NCI-H2227 (cell line): ENCODE measurements at regions not wholly inside any gene's neighbourhood (a gene's known extent, or its start where the extent isn't known, plus 50 kb on each side); places are given as distances from the start of the nearest gene placed in this dataset.

Source experiments
- DNase-seq: peaks from one replicate; lab custom pipeline; 2025; ENCODE audit not compliant: unreplicated experiment; lab: John Stamatoyannopoulos, UW

DNA sequence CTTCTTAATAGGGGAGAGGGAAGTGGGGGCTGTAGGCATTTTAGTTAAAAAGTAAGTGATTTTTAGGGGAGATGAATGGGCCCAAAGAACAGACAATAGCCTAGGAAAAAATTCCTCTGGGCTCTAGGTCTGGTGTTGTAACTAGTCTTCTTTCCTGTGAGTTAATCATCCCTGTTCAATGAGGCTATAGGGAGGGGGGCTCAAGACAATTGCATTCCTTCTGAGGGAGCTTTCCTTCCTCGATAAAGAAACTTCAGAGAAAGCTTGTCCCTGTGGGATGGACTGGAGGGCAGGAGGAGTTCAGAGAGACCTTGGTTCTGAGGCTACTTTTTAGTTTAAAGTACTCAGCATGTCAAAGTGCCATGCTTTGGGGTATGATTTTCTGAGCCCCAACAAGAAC, 127.2 kb downstream of the BBS10 start:
- DNase-seq: no peak

DNA sequence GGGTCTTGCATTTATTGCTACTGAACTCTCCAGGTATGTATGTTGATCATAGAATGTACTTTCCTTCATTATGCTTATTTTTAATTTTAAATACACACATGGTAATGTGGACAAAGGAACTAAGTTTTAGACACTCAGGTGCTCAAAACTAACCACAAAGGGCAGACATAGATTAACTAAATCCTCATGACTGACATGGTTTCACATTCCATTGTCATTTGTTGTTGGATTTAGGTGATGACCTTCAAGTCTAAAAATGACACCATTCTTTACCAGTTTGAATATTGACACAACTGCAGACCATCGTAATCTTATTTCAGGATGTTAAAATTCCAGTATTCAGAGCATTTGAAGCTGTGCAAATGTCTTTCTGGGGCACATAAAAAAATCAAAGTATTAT, 128.4 kb downstream of the BBS10 start:
- no peak for DNase-seq

DNA sequence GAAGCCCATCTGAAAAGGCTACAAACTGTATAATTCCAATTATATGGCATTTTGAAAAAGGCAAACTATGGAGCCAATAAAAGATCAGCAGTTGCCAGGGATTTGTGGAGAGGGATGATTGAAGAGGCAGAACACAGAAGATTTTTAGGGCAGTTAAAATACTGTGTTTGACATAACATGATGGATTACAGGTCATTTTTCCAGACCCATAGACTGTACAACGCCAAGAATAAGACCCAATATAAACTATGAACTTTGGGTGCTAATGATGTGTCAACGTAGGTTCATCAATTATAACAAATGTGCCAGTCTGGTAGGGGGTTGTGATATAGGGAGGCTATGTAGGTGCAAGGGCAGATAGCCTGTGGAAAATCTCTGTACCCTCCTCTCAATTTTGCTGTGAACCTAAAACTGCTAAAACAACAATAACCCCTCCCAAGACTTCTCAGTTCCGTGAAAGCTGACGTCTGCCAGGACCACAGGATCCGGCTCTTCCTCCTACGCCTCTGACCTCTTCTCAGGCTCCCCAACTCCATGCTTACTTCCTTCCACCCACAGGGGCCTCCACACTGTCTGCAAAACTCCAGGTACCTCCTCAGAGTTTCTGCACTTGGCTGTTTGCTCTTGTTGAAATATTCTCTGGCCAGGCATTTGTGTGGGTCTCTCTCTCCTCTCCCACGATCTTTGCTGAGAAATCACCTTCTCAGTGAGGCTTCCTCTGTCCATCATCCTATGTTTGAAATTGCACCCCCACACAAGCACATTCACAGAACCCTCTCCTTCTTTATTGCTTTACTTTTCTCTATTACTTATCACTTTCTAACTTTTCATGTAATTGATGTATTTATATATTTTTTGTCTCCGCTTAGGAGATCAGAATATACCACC, 131.4 kb downstream of the BBS10 start:
- no peak for DNase-seq

DNA sequence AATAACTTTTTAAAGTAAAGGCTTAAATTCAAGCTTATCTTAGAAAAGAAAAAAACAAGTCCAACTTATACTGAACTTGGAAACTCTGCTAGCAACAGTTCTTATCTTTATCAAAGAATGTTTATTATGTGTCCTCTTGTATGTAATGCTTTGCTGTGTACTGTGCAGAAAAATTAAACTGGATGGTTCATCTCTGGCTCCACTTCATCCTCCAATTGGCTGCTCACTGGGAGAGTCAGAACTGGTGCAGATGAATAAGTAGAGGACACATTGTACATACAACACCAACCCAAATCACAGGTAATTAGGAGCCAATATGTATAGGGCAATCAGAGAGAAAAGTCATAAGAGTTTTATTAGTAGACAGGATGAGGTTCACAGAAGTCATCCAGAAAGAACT, 123.6 kb upstream of the NAP1L1 start:
- DNase-seq: no peak

DNA sequence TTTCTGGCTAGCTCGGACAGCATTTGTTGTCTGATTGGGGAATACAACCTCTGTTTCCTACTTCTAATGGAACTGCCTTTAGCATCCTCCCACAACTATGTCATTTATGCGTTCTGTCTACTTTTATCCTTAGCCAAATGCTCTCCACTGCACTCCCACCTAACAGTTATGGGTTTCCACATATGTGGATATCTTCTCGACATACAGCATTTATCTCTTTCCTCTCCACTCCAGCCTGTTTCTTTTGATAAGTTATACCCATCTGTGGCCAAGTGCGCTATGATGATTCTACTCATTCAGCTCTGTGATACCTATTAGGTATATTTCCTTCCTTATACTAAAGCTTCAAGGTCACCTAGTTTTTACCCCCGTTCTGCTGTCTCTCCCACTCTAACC, 122.2 kb upstream of the NAP1L1 start:
- DNase-seq: no peak

DNA sequence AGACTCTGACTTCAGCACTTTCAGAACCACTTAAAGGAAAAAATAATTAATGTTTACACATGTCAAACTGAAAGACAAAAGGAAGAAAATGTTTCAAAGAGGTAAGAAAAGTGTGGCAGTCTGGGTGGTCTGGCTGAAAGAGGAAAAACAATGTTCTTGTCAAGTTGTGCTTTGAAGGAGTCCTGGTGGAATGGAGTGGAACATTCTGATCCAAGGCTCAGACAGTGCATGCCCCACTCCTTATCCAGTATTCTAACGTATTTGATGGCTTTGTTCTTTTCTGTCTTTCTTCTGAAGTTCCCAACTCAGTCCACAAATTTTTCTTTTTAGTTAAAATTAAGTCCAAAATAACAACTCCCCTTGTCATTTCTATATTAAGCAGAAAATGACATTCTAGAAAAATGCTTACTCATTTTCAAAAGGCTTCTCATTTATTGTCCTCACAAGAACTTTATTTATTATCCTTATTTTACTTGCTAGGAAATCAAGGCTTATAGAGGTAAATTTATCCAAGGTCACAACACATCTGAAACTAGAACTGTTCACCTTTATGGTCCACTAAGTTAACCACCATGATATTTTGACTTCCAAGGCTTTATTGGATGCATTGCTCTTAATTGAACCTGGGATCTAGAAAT, 121.7 kb upstream of the NAP1L1 start:
- DNase-seq: no peak

DNA sequence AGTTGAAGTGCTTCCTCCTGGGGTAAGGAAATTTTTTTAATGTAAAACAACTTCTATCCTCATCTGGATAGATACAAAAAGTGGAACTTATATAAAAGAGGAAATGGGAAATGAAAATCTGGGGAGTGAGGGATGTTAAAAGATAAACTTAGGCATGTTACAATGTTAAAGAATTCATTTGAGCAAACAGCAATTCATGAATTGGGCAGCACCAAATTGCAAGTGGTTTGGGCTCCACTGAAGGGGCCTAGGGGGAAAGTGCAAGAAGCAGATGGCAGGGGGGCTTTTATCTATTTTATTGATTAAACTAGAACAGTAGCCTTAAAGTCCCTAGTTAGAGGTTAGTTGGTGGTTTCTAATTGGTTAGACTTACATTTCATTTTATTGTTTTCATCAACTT, 118.1 kb upstream of the NAP1L1 start:
- DNase-seq: no peak

DNA sequence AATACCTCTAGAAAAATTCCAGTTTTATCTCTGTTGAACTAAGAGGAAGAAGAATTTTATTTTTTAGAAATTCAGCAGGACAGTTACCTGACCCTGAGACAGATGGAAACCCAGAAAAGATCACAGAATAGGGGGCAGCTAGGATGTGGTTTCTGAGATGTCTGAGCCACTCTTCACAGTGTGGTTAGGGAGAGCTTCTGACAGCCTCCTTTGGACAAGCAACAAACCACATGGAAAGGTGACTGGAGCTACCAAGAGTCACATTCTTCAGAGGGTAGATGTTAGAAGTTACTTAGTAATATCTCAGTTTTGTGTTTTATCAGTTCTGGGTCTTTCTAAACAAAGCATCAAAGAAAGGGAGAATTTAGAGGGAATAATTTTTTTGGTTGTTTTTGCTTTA, 117.3 kb upstream of the NAP1L1 start:
- no peak for DNase-seq

DNA sequence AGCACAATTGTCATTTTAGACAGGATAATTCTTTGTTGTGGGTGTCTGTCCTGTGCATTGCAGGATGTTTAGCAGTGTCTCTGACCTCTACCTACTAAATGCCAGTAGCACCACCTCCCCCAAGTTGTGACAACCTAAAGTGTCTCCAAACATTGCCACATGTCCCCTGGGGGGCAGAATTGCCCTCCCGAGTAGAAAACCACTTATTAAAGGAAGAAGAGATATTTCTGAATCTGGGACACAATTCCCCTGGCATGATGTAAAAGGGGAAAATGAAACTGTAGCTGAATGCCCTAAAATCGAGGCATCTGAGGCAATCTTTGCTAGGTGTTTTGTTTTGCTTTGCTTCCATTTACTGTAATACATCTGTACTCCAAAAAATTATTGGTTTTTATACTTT, 116.8 kb upstream of the NAP1L1 start:
- no peak for DNase-seq

DNA sequence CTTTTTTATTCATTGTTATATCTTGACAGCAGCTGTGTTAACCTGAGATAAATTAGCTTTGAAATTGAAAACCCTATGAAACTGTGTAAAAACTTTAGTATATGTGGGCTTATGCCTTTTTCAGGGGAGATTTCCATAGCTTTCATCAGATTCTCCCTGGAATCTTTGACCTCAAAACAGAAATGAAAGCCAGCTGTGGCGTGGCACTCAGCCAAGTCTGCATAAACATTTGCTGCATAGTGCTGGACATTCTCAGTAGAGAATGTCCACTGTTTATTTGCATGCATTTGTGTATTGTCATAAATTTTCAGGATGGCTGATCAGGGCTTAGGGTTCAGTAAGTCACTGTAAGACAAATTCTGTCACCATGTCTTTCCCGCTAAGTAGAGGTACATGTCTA, 115.3 kb upstream of the NAP1L1 start:
- DNase-seq: no peak

DNA sequence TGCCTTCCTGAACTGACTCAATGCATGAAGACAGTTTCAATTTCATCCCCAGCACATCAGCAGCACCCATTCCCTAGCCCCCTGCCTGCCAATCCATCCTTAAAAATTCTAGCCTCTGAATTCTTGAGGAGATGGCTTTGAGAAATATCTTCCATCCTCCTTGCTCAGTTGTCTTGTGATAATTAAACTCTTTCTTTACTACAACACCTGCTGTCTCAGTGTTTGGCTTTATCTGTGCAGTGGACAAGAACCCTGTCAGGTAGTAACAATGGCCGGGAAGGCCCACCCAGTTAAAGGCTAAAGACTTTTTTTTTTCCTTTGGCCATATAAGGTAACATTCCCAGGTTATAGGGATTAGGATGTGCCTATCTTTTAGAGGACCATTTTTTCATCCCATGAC, 114.4 kb upstream of the NAP1L1 start:
- DNase-seq: no peak

DNA sequence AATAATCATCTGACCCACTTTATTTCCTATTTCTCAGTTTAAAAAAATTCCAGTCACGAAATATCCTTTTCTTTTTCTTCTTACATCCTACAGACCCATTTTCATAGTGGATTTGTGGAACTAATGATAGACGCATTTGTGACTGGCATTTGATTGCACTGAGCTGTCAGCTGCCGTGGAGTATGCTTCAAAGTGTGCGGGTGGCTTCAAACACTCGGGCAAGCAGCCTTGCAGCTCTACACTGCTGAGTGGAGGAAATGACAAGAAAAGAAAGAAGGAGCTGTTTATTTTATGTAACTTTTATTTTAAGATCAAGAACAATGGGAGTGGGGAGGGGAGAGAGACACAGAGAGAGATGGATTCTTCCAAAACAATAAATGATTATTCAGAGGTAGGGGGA, 112.8 kb upstream of the NAP1L1 start:
- no peak for DNase-seq

DNA sequence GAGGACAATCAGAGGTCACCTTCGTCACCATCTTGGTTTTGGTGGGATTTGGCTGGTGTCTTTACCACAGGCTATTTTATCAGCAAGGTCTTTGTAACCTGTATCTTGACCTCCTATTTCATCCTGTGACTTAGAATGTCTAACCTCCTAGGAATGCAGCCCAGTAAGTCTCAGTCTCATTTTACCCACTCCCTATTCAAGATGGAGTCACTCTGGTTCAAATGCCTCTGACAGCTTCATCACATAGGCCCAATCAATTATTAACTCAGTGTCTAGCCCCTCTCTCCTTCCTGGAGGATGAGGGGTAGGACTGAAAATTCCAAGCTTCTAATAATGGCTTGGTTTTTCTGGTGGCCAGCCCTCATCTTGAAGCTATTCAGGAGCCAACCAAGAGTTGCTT, 111.4 kb upstream of the NAP1L1 start:
- no peak for DNase-seq

DNA sequence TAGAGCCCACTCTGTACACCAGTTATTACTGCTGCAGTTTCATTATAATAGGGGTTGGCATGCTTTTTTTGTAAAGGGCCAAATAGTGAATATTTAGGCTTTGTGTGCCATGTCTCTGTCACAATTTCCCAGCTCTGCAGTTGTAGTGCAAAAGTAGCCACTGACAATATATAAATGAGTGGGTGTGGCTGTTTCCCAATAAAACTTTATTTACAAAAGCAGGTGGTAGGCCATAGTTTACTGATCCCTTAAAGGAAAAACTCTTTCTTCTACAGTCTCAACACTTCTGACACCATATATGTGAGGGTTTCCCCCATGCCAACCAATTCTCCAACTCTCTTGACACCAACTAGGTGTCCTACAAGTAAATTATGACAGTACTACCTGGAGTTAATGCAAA, 110.2 kb upstream of the NAP1L1 start:
- DNase-seq: no peak

DNA sequence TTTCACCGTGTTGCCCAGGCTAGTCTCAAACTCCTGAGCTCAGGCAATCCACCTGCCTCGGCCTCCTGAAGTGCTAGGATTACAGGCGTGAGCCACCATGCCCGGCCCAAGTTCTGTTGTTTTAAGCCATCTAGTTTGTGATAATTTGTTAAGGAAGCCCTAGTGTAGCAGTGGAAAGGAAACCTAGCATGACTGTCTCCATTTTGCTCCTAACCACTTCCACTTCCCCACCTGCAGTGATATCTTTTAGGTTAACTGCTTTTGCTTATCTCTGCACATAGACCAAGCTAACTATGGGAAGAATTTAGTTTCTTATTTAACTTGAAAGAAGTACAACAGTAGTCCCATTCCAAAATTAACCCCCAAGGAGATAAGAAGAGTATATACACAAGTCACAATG, 109.5 kb upstream of the NAP1L1 start:
- DNase-seq: no peak

DNA sequence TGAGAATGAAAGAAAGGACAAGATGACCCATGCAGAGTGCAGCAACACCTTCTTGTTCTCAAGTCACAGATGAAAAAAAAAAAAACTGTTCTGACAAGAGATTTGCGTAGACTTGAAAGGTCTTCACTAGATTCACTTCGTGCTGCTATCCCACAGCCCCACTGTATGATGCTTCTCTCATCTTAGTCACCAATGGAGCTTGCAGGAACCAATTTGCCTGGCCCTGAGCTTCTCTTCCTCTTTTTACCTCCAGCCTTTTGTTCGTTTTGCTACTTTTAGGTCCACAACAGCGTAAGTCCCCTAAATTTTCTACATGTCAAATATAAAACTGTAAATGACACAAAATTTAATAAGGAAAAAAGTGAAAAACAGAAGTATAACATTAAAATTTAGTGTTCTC, 107.9 kb upstream of the NAP1L1 start:
- no peak for DNase-seq

DNA sequence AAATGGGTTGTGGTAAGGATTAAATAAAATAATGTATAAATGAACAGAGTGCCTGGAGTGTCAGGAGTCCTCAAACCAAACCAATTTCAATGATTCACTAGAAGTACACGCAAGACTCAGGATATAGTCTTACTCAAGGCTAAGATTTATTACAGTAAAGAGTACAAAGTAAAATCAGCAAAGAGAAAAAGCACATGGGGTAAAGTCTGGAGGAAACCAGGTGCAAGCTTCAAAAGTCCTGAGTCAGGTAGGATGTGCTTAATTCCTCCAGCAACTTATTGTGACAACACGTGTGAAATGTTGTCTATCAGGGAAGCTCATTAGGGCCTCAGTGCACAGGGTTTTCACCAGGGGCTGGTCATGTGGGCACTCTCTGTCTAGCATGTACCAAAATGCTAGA, 105.8 kb upstream of the NAP1L1 start:
- no peak for DNase-seq

DNA sequence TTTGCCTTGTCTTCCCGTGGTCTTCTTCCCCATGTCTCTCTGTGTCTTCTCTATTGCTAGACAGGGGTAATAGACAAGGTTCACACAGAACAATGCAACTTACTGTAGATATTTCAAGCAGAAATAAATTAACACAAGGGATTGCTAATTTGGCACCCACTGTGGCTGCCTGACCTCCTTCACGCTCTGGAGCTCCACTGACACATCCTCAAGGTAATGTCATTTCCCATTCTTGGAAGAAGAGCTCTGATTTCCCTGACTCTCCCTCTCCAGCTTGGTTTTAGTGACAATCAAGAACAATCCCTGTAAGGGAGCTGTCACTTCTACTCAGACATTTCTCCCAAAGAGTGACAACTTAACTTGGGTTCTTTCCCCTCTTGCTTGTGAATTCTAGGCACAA, 105.4 kb upstream of the NAP1L1 start:
- no peak for DNase-seq

DNA sequence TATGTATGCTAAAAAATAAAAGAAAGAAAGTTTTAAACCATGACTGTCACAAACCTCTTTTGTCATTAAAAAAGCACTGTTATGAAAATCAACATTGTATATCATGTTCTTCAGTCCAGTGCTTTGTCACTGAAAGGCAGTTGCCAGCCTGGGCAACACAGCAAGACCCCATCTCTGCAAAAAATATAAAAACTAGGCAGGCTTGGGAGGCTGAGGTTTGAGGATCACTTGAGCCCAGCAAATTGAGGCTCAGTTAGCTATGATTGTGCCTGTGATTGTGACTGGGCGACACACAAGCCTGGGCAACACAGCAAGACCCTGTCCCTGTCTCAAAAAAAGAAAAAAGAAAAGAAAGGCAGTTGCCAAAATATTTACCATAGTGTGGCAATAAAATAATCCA, 102.7 kb upstream of the NAP1L1 start:
- DNase-seq: no peak

DNA sequence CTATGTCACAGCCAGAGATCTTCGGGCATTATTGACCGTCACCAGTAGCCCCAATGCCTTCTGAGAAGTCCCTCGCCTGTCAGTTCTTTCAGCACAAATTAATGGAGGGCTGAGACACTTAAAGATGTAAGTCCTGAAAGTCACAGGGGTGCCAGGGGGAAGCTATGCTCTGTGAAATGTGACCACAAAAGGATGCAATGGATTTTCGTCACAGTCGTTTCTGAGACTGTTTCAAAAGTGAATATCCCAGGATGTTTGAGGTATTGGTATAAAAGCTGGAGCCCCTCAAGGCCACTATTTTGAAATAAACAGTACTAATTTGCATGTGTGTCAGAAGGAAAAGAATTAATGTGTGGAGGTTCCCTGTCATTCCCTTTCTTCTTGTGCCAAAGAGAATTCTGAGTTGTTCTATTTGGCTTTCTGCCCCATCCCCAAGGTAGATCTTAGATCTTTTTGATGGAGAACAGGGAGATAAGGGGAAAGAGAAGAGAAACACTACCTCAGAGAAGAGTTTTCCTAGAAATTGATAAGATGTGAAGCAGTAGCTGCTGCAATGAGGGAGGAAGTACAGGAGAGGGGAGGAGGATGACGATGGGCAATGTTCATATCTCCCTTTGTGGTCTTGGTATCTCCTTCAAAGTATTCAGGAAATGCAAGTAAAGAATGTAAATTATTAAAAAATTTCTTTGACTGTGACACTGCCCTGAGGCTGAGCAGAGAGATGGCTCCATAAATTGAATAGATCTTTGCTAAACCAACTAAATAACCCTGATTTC, 101.8 kb upstream of the NAP1L1 start:
- DNase-seq: no peak

DNA sequence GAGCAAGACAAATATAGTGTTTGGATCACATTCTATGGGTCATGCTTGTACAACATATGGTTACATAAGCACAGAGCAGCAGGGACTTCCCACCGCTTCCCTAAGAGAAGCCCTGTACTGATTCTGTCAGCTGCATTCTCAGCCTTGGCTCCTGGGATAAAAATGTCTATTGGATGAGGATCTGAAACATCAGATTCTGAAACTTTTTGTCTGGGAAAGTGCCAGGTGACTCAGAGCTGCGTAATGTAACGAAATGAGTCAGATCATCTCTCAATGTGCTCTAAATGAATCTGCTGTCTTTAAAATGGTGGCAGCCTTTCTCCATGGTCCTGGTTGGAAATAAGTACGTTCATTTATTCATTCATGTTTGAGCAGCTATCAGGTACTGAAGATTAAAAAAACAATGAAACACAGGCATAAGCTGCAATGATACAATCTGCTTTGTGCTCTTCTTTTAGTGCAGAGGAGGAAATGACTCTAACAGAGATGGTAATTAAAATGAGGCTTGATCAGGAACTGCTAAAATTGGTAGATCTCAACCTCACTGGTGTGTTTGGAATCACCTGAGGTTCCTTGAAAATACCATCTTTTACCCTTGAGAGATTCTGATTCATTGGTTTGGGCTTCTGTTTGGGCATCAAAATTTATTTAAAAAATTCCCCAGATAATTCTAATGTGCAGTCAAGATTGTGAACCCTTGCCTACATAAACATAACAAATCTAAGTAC, 99.1 kb upstream of the NAP1L1 start:
- DNase-seq: no peak
